SK-N-MC (cell line): ENCODE measurements at regions not wholly inside any gene's neighbourhood (a gene's known extent, or its start where the extent isn't known, plus 50 kb on each side); places are given as distances from the start of the nearest gene placed in this dataset.

Experiments
- DNase-seq: peaks from one replicate; pipeline ENCODE4 v3.0.0-alpha.2; 2011; ENCODE audit warnings: low read depth, low spot score
- H3K27ac ChIP-seq: fragments of 200-600 bp; sonication (generic); 2 replicates; pipeline ENCODE4 v1.5.1; 2016; ENCODE audit warnings: mixed run types
- H3K36me3 ChIP-seq: fragments of 200-600 bp; sonication (generic); 2 replicates; pipeline ENCODE4 v1.6.1; 2017; ENCODE audit warnings: antibody characterized with exemption, low read length, mixed read lengths; ENCODE audit not compliant: insufficient read depth
- H3K4me3 ChIP-seq: fragments of 200-600 bp; sonication (generic); 2 replicates; pipeline ENCODE4 v1.5.1; 2016
- H3K9ac ChIP-seq: fragments of 200-600 bp; sonication (generic); 2 replicates; pipeline ENCODE4 v1.8.0; 2017; ENCODE audit warnings: mixed run types, mixed read lengths; ENCODE audit not compliant: insufficient read length
- H3K9me3 ChIP-seq: fragments of 200-600 bp; sonication (generic); 2 replicates; pipeline ENCODE4 v1.6.1; 2017; ENCODE audit warnings: low read depth, mild to moderate bottlenecking, antibody characterized with exemption, low read length, moderate library complexity, mixed read lengths
- EZH2 ChIP-seq: fragments of 200-600 bp; sonication (generic); IDR thresholded peaks from one replicate; pipeline ENCODE4 v1.6.1; 2017; ENCODE audit warnings: antibody characterized with exemption
- FOXP2 ChIP-seq: optimal IDR thresholded peaks from 2 replicates; pipeline ENCODE3; 2011; ENCODE audit warnings: mild to moderate bottlenecking, moderate library complexity; ENCODE audit not compliant: insufficient read depth; ENCODE audit errors: extremely low read length, control extremely low read depth
- POLR2AphosphoS5 ChIP-seq: IDR thresholded peaks from 2 replicates; pipeline ENCODE4 v1.6.1; 2012; ENCODE audit warnings: mild to moderate bottlenecking, low read depth, low read length, borderline replicate concordance

DNA sequence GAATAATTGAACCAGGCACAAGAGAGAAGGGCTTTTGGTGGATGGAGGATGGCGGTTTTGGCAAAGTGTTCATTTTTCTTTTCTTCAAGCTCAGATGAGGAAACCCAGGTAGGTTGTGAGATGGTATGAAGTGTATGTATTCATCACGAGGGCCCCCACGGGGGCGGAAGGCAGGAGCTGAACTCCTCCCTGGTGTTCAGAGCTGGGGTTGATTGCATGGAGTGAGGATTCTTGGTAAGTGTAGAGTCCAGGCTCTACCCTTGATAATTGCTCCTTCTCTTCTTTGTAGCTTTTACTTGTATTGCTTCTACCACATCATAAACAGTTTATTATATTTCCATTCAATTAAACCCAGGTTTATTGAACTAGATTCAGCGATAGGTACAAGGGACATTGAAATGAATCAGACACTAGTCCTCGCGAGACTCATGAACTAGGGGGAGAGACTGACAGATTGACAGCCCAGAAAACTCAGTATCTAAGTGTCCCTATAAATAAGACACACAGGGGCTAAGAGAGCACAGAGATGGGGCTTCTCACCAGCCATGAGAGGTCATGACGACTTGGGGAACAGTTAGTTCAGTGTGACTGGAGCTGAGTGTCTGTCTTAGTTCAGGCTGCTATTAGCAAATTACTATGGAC is 116.7 kb upstream of the KLF4 start:
- H3K9me3 ChIP-seq, result no peaks in the 10 kb centered on the region
- no peak for TF ChIP-seq EZH2
- TF ChIP-seq POLR2AphosphoS5, result no peak
- TF ChIP-seq FOXP2, result no peak
- no peak overlapping the region for H3K9ac ChIP-seq
- H3K27ac ChIP-seq, result no peak overlapping the region
- no peaks in the 10 kb centered on the region for H3K36me3 ChIP-seq
- no peak for DNase-seq
- no peak overlapping the region for H3K4me3 ChIP-seq

DNA sequence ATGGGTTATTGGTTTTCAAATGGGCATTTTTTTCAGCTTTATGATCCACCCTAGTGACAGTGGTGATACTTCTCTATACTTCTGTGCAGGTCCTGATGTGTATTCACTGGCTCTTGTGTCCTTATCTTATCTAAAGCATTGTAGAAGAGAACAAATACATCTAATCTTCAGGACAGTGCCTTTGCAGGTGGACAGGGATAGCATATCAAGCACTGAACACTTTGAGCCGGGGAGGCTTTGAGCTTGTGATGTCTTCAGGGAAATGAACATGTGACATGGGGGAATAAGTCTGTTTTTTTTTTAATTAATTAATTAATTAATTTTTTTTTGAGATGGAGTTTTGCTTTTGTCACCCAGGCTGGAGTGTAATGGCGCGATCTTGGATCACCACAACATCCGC is 115.5 kb upstream of the KLF4 start:
- Histone ChIP-seq H3K27ac (no peak overlapping the region), H3K9ac (no peak overlapping the region), H3K9me3 (no peaks in the 10 kb centered on the region), H3K36me3 (no peaks in the 10 kb centered on the region), H3K4me3 (no peak overlapping the region)
- TF ChIP-seq POLR2AphosphoS5 (no peak), FOXP2 (no peak), EZH2 (no peak)
- DNase-seq, result no peak

DNA sequence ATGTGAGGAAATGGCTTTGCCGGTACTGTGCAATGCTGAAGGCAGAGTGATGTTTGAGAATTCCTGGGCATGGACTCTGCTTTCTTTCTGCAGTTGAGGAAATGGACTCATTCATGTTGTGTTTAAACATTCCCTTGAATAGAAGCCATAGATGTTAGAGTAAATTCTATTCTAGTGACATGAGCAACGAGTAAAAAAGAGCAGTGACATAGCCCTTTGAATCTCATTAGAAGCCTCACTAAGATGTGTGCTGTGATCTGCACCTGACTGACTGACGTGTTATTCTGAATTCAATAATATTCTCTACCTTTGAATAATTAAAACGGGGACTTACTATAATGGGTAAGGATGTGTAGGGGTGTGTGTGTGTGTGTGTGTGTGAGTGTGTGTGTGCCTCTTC is 113.7 kb upstream of the KLF4 start:
- H3K9me3 ChIP-seq, result no peaks in the 10 kb centered on the region
- no peak overlapping the region for H3K27ac ChIP-seq
- H3K9ac ChIP-seq, result no peak overlapping the region
- no peak overlapping the region for H3K4me3 ChIP-seq
- no peak for DNase-seq
- H3K36me3 ChIP-seq, result no peaks in the 10 kb centered on the region
- TF ChIP-seq EZH2 (no peak), POLR2AphosphoS5 (no peak), FOXP2 (no peak)

DNA sequence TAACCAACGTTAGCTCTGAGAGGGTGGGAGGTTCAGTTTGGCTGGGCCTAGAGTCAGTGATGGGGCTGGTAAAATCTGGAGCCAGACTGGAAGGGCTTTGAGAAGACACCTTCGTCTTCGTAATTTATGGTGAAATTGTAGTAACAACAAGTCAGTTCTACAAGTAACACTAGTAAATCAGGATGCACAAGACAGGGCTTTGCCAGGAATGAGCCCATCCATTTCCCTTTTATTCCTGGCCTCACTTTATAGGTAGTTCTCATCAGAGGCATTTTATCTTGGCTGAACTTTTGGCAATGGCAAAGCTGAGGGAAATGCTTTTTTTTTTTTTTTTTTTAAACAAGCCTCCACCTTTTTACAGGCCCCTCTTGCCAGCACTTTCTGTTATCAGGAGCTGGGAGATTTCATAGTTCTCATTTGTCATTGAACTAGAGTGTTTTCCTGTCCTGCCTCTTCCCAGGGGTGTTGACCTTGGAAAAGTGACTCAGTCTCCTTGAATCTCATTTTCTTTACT is 110.5 kb upstream of the KLF4 start:
- Histone ChIP-seq H3K9ac (no peak overlapping the region), H3K36me3 (no peaks in the 10 kb centered on the region), H3K4me3 (no peak overlapping the region), H3K27ac (no peak overlapping the region), H3K9me3 (no peaks in the 10 kb centered on the region)
- TF ChIP-seq FOXP2 (no peak), EZH2 (no peak), POLR2AphosphoS5 (no peak)
- no peak for DNase-seq

DNA sequence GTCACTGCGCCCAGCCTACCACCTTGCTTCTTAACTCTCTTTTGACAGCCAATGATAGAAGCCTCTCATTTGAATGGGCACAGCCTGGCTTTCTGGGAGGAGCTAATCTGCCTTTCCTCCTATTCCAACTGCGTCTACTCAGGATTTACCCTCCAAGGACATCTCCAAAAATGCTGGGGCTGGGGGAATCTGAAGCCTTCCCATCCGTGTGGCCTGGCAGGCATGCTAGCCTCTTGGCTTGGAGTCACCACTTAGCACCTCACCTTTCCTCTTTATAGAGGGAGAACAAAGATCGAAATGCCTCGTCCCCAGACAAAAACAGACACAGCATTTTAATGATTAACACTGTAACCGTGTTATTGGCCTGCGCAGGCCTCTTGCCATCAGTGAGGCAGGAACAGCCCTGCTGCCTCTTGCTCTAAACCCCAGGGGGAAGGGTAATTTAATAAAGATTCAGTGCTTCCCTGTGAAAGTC is 108.2 kb upstream of the KLF4 start:
- H3K36me3 ChIP-seq, result no peaks in the 10 kb centered on the region
- no peak for DNase-seq
- no peaks in the 10 kb centered on the region for H3K9me3 ChIP-seq
- no peak overlapping the region for H3K4me3 ChIP-seq
- H3K9ac ChIP-seq, result no peak overlapping the region
- H3K27ac ChIP-seq, result no peak overlapping the region
- TF ChIP-seq FOXP2, result no peak

DNA sequence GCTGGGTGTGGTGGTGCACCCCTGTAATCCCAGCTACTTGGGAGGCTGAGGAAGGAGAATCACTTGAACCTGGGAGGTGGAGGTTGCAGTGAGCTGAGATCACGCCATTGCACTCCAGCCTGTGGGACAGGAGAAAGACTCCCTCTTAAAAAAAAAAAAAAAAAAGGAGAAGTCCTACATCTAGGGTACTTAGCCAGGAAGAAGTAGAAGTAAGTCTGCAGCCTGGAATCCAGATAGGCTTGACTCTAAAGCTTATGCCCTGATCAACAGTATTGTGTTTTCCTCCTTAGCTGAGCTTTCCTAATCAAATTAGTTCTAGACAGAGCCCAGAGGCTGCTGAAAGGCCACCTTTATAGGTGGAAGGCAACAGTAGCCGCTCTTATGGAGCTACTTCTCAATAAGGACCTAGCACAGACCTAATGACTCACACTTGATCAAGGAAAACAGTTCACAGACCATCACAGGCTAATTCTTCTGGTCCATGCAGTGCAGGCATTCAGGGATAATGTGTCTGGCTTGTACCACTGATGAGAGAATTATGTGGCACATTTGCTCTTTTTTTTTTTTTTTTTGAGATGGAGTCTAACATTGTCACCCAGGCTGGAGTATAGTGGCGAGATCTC is 105.5 kb upstream of the KLF4 start:
- no peak for DNase-seq
- no peak overlapping the region for H3K4me3 ChIP-seq
- no peaks in the 10 kb centered on the region for H3K9me3 ChIP-seq
- TF ChIP-seq FOXP2, result no peak
- no peak for TF ChIP-seq POLR2AphosphoS5
- TF ChIP-seq EZH2, result no peak
- H3K9ac ChIP-seq, result no peak overlapping the region
- no peaks in the 10 kb centered on the region for H3K36me3 ChIP-seq
- H3K27ac ChIP-seq, result no peak overlapping the region

DNA sequence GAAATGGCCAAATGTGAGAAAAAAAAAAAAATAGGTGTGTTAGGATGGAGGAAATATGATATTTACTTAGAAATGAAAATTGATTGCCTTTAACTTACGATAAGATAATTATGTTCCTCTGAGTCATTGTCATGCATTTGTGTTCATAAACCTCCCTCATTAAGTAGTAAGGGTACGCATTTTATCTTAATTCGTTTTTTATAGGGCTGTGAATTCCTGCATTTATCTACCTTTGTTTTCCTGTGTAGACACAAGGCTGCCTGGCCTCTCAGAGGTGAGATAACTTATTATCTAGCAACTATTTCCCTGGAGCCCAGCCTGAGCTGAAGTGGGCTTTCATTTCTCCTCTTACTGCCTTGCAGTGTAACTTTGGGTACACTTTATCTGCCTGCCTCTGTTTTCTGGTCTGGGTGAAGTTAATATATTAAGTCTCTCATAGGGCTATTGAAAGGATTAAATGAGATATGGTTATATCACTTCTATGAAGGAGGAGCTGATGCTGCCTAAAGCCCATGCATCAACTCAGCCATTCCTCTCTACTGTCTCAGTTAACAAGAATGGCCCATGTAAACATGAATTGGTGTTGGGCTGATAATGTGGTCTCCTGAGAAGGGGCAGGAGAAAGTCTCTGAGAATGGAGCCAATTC is 103.8 kb upstream of the KLF4 start:
- H3K4me3 ChIP-seq, result no peak overlapping the region
- TF ChIP-seq EZH2, result no peak
- no peak for TF ChIP-seq FOXP2
- TF ChIP-seq POLR2AphosphoS5, result no peak
- no peak for DNase-seq
- no peaks in the 10 kb centered on the region for H3K36me3 ChIP-seq
- no peak overlapping the region for H3K27ac ChIP-seq
- no peak overlapping the region for H3K9ac ChIP-seq
- no peaks in the 10 kb centered on the region for H3K9me3 ChIP-seq

DNA sequence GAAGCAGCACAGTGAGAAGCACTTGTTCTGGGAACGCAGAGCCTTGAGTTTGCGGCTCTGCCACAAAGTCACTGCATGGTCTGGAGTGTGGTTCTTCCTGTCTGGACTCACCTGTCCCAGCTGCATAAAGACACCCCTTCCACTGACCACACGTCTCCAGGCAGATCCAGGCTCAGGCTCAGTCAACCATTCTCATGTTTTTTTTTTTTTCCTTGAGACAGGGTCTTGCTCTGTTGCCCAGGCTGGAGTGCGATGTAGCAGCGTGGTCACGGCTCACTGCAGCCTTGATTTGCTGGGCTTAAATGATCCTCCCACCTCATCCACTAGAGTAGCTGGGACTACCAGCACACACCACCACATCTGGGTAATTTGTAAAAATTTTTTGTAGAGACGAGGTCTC is 102.9 kb upstream of the KLF4 start:
- no peak for DNase-seq
- no peak overlapping the region for H3K4me3 ChIP-seq
- H3K36me3 ChIP-seq, result no peaks in the 10 kb centered on the region
- H3K9me3 ChIP-seq, result no peaks in the 10 kb centered on the region
- no peak overlapping the region for H3K9ac ChIP-seq
- H3K27ac ChIP-seq, result no peak overlapping the region
- TF ChIP-seq FOXP2, result no peak
- no peak for TF ChIP-seq POLR2AphosphoS5
- TF ChIP-seq EZH2, result no peak
